Posterior vena cava (tissue), 2 donors: ENCODE measurements at regions not wholly inside any gene's neighbourhood (a gene's known extent, or its start where the extent isn't known, plus 50 kb on each side); places are given as distances from the start of the nearest gene placed in this dataset.
"Not testable (repeated sequence)": the region's sequence is repeated elsewhere in the genome, so short reads cannot be mapped to it uniquely, and the experiment has no call there.

Source experiments
- DNase-seq: peaks from one replicate; pipeline ENCODE4 v3.0.0-alpha.2; 2020; ENCODE audit warnings: low spot score
- intact Hi-C, 2 donors: fragments of 100-400 bp; cut with DNase I; formaldehyde crosslinking; loops; one replicate each; pipeline versions ENCODE4 v1.14.1 to v1.14.2; 2022 to 2023
- donor health status: DM: yes; HTN: yes; CAD: no.
- donor health status: DM: yes; HTN: yes; CAD: no.

DNA sequence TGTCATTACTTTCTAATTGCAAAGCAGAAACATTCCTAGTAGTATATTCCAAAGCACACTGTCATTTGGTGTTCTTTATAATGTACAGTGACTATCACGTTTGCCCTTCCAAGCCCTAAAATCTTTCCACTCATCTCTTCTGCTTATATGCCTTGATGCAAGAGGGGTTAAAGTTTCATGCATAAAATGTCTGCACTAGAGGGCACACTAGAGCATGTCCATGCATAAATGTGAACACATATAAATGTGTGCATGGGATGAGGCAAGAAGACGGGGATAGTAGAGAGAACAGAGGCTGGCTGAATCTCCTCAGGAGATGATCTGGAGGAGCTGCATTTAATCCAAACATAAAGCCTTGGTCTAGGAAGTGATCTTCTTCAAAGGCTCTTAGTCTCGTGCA lies 352.8 kb downstream of the BCL2L11 start:
- intact Hi-C loops, DNase-seq: not testable (repeated sequence)

DNA sequence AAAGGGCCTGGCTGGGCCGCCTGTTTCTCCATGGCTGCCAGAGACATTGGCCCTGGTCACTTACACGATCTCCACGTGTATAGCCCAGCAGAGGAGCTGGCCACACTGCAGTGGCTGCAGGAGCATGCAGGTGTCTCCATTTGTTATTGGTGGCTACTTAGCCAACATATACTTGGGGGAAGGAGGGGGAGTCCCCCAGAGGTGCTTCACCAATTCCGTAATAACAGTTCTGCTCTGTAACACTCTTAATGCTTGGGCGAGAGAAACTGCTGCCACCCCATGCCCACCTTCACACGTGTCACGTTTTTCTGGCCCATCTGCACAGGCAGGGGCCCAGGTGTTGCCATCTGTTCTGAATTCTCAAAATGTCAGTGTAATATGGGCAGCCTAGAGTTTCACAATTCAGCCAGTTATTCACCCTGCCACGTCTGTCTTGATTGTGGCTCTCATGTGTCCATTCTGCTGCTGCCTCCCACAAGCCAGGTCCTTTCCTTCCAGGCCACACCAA lies 353.5 kb downstream of the BCL2L11 start:
- not testable (repeated sequence) for DNase-seq

DNA sequence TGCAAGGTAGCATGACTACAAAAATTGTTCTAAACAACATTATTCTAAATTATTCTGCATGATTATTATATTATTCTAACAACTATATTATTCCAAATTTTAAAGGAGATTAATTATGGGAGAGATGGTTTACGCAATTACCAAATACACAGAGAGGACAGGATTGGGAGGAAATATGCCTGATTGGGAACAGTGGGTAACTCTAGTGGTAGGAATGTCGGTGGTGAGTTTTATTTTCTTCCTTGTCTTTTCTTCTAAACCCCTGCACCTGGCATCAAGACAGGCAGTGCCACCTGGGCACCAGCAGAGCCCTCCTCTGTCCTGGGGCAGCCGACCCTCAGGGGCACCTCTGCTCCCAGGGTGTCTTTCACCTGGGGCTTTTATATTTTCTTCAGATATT lies 357.6 kb downstream of the BCL2L11 start:
- DNase-seq, intact Hi-C loops: not testable (repeated sequence)

More for the DNA sequence above, 353.5 kb downstream of the BCL2L11 start:
- intact Hi-C loops: not testable (repeated sequence)

DNA sequence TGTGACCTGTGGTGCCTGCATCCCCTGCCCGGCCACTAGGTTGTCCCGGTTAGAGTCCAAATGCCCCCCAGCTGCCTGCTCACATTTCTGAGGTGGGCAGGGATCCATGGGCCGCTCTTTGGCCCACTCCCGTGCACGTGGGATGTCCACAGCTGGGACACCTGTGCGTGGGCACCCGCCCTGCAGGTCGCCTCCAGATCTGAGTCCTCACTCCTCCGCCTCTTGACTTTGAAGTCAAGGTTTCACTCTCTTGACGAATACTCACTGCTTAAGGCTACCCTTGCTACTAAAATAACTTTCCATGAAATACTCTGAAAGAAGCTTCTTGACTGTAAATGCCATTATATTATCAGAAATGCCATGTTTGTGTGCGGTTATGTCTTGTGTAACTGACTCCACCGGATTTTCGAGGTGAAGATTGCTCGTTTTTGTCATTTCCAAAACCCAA lies 358.2 kb downstream of the BCL2L11 start:
- DNase-seq, intact Hi-C loops: not testable (repeated sequence)

DNA sequence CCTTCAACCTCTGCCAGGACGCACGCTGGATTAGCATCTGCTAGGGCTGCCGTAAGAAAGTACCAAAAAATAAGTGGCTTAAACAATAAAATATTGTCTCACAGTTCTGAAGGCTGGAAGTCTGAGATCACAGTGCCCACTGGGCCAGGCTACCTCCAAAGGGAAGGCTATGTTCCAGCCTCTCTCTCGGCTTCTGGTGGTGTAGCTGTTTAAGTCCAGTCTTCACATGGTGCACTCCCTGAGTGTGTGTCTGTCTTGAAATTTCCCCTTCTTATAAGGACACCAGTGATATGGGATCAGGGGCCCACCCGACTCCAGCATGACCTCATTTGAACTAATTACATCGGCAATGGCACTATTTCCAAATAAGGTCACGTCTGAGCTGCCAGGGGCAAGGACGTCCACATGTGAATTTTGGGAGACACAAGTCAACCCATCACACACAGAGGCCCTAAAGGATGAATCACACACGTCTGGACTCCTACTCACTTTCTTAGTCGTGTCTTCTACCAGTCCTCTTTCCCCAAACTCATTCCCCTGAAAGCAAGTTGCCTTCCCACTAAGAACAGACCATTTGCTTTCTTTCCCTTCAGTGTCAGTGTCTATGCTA lies 359.4 kb downstream of the BCL2L11 start:
- DNase-seq, intact Hi-C loops: not testable (repeated sequence)

DNA sequence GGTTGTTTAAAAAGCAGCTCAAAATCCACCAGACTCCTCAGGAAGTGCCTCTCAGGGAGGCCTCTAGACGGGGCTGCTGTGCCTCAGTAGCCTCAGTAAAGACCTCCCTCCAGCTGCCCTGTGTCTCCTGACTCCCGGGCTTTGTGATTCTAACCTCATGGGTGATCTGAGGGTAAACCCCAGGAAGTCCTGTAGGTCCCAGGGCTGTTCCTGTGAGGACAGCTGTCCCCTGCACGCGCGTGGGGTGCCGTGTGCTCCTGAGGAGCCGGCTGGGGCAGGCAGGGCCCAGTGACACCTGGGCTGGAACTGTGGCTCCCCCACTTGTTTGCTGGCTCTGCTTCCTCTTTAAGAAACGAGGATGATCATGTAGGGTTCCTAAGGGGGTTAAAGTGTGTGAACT lies 359.9 kb downstream of the BCL2L11 start:
- intact Hi-C loops, DNase-seq: not testable (repeated sequence)

DNA sequence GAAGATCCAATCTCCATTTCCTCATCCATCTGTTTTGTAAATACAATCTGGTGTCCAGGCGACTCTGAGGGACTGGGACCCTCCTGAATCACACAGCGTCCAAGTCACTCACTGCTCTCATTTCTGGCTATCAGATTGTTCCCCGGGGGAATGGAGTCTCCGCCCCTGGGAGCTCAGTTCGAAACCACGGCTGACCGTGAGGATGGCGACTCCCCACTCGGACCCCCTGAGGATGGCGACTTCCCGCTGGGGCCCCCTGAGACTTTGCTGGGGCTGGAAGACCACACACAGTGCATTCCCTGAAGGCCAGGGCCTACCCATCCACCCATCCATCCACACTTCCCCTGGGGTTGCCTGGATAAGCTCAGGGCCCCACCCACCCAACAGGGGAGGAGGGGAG lies 360.5 kb downstream of the BCL2L11 start:
- intact Hi-C loops: not testable (repeated sequence)

DNA sequence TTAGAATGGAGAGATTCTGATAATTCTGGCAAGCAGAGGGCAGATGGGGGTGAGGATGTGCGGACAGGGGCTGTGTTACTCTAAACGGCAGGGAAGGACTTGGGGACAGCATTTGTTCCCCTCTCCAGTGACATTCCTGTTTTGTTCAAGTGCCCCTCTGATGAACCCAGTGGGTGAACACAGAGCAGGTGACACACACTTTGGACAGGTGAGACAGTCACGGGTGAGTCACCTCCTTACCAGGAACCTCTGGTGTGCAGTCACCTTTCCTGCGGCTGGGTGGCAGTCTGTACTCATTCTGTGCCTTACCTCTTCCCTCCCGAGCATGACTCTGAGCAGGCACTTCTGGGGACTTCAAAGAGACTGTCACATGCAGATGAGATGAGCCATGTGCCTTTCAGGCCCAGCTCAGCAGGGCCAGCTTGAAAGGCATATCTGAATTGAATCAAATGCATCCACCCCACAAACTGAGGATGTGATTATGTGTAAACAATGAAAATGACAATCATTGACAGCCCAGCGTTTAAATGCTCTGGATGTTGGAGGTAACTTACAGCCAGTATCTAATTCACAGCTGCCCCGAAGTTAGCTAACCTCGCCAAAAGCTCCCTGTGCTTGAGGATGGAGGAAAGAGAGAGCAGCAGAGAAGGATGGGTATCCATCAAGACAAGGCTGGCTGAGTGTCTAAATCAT lies 362.4 kb downstream of the BCL2L11 start:
- intact Hi-C loops: not testable (repeated sequence)

More for the DNA sequence above, 360.5 kb downstream of the BCL2L11 start:
- DNase-seq: not testable (repeated sequence)

DNA sequence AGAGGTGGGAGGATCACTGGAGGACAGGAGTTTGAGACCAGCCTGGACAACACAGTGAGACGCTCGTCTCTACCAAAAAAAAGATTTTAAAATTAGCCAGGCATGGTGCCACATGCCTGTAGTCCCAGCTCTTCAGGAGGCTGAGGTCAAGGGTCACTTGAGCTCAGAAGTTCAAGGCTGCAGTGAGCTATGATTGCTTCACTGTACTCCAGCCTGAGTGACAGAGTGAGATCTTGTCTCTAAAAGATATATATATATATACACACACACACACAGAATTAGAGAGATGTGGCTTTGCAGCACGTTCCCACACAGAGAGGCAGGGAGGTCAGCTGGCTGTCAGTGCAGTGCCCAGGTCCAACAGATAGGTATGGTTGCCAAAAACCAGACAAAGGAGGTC lies 363.4 kb downstream of the BCL2L11 start:
- intact Hi-C loops, DNase-seq: not testable (repeated sequence)

More for the DNA sequence above, 362.4 kb downstream of the BCL2L11 start:
- not testable (repeated sequence) for DNase-seq

DNA sequence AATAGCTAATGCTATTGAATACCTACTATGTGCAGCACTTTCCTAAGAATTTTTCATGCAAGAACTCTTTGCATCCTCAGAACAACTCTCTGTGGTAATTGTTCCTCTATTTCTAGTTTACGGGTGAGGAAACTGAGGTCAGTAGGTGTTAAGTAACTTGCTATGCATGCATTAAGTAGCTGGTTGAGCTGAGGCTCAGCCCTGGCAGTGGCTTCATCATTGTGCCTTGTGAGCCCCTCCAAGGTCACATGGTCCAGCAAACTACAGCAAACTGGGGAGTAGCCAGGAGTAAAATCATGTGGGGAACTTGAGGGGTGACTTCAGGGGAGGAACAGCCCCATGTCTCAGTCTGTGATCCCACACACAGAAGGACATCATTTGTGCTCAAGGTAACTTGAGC lies 365.2 kb downstream of the BCL2L11 start:
- intact Hi-C loops, DNase-seq: not testable (repeated sequence)

DNA sequence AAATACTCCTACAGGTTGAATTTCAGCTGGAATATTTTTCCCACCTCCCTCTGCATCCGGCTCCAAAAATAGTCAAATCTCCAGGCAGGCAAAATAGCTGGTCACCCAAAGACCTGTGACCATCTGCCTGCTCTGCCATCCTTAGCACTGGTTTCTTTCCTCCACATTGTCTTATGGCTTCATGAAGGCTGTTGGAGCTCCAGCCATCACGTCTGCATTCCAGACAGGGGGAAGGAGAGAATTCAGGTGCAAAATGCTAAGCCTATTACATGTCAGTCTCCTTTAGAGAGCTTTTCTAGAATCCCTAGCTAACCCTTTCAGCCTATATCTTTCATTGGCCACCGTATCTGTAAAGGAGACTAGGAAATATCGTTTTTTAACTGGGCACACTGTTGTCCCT lies 367.7 kb downstream of the BCL2L11 start:
- DNase-seq, intact Hi-C loops: not testable (repeated sequence)

DNA sequence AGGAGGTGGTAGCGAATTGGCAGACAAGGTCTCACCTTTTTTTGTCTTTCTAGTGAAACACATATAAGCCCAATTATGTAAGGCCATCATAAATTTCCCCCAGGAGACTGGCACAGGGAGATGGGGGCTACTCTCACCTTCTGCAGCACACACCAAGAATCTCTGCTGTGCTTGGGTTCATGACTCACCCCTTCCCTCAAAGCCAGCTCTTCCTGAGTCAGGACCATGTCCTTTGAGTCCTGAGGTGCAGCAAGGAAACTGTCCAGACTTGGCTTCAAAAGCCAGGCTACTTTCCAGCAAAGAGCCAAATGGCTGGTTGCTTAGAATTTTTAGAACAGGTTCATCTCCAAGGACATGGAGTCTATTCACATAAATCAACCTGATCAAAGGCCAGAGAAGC lies 368.7 kb downstream of the BCL2L11 start:
- intact Hi-C loops: not testable (repeated sequence)

DNA sequence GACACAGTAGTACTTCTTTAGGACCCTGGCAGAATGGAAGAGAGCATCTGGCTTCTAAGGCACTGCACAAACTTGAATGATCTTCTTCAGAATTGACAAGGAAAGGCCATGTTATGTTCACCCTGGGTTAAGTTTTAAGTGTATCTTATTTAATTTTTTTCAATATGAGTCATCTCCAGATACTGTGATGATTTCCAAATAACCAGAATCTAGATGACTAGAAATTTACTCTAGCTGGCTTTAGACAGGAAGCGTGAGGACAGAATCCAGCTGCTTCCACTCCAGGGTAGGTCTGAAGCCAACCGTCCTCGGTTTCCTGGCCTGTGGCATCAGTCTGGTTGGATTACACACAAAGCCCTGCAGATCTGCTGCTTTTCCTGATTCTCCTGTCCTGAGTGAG lies 370.5 kb downstream of the BCL2L11 start:
- intact Hi-C loops, DNase-seq: not testable (repeated sequence)

More for the DNA sequence above, 368.7 kb downstream of the BCL2L11 start:
- not testable (repeated sequence) for DNase-seq

DNA sequence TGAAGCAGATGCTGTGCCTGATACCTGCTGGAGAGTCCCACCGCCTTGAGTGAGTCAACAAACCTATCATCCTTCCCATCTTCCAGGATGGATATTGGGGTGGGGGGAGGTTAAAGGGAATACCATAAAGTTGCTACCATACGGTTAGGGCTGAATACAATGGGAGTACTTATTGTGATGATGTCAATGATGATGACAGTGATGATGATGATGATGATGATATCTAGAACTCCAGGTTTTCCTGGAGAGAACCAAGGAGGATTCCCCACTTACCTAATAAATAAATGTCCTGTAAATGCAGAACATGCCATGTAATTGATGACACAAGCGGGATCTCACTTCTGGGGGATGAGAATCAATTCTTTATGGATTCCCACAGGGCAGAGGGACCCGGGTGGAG lies 370.9 kb downstream of the BCL2L11 start:
- DNase-seq, intact Hi-C loops: not testable (repeated sequence)

DNA sequence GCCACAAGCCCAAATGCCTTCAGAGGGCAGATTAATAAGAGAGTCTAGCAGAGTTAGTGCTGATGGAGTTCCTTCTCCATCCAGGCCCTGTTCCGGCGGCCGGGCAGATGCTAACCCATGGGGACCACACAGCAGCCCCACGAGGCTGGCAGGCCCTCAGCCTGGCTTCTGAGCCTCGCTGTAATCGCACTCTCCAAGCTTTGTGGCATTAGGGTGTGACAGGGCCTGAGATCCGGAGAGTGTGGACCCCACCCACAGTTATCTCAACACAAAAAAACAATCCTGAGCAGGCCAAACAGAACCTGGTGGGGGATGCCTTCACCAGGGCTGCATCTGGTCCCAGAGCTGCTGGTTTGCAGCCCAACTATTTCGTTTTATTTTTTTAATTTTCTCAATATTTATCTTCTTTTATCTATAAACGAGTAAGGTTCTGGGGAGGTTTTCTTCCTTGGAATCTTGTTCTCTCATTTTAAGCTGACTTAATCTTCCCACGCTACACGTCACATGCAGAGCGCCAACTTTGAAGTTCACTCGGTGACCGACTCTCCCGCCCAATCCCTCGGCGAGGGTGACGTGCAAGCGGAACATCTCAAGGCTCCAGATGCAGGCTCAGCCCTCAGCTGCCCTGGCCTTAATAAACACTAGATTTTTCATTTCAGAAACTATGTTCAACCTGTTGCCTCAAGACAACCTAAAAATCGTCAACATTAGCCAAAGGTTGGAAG lies 372.4 kb downstream of the BCL2L11 start:
- DNase-seq, intact Hi-C loops: not testable (repeated sequence)

DNA sequence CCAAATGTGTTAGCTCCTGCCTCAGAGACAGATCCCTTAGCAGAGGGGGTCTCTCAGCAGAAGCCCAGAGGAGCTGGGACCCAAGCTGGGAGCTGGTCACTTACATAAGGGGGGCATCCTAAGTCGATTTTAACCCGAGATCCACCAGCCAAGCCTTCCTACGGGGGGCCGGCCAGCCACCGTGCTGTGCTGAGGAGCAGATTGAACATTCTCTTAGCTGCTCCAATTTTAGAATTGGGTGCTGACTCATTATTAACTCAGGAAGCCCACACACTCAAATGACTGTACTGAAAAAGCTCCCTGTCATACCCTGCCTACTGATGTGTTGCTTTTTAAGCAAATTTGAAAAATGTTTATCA lies 373.0 kb downstream of the BCL2L11 start:
- intact Hi-C loops, DNase-seq: not testable (repeated sequence)

DNA sequence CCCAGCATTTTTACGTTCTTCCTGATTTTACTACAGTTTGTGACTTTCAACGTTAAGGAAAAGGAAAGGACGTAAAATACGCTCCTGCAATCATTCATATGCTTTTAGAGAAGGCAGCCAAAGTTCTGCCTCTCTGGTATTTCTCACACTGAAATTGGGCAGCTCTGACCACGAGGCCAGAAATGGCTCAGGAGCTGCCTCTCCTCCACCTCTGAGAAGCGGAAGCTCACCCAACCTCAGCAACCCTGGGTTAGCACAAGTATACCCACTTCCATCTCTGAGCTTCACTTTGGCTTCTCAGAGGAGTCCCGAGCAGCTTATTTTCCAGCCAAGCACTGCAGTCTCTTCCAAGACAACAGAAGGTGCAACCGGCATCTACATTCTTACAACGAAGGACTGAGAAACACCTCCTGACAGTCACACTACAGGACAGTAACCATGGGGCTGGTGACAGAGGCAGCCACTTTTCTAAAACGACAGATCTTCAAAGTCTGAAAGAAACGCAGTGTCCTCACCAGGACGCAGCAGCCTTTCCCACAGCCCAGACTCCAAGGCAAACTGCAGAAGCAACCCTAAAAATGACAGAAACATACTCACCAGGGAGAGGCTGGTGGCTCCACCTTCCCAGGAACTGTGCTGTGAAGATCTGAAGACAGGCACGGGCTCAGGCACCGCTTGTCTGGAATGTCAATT lies 373.7 kb downstream of the BCL2L11 start:
- intact Hi-C loops, DNase-seq: not testable (repeated sequence)

DNA sequence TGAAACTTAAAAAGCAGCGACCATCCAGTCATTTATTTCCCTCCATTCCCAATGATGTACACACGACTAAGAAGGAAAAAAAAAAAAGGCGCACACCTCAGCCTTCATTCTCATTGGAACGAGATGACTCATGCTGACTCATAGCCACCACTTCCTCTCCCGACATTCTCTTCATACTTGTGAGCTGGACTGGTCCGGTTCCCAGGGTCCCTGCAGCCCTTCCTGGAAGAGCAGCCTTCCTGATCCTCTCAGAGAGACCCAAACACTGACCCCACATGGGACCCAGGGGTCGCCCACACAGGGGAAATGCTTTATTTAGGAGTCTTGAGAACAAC lies 374.2 kb downstream of the BCL2L11 start:
- intact Hi-C loops, DNase-seq: not testable (repeated sequence)

DNA sequence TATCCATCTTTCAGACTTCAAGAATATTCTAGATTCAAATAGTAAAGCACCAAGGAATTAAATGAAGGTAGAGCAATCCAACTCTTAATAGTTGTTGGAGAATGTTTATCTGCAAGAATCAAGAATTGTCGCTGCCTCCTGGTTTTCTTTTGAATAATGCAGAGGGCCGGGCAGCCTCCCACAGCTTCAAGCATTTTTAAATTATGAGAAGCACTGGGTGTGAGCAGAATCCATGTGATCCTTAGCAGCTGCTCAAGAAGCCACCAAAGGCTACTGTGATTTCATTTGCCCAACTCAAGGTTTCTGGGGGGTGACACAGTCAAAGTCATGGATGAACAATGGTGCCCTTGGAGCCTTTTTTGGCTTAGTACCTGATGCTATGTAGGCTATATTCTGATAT lies 374.9 kb downstream of the BCL2L11 start:
- intact Hi-C loops: not testable (repeated sequence)
- DNase-seq: peak; percentile 80
